ENCODE measurements at regions not wholly inside any gene's neighbourhood (a gene's known extent, or its start where the extent isn't known, plus 50 kb on each side); places are given as distances from the start of the nearest gene placed in this dataset.

GRCh38 chr5:69001627-69002026 is 92.2 kb upstream of the SLC30A5 start:
- no peak for TF ChIP-seq CTCF (IDR thresholded peaks at IDR 0.05; ENCODE audit: low read length)
- no peak for TF ChIP-seq EZH2 (IDR thresholded peaks at IDR 0.05; ENCODE audit: borderline replicate concordance, low read length)
